GM19043 (cell line): ENCODE measurements at regions not wholly inside any gene's neighbourhood (a gene's known extent, or its start where the extent isn't known, plus 50 kb on each side); places are given as distances from the start of the nearest gene placed in this dataset.
"Not testable (repeated sequence)": the region's sequence is repeated elsewhere in the genome, so short reads cannot be mapped to it uniquely, and the experiment has no call there.

Source experiments
- ATAC-seq: cut with Tn5 transposase; IDR thresholded peaks from one replicate; pipeline ENCODE4 v1.9.1; 2021; ENCODE audit warnings: low read depth; ENCODE audit not compliant: unreplicated experiment

GRCh38 chr12:87441511-87441910, 587.7 kb downstream of the C12orf50 start:
- ATAC-seq, result no peak

DNA sequence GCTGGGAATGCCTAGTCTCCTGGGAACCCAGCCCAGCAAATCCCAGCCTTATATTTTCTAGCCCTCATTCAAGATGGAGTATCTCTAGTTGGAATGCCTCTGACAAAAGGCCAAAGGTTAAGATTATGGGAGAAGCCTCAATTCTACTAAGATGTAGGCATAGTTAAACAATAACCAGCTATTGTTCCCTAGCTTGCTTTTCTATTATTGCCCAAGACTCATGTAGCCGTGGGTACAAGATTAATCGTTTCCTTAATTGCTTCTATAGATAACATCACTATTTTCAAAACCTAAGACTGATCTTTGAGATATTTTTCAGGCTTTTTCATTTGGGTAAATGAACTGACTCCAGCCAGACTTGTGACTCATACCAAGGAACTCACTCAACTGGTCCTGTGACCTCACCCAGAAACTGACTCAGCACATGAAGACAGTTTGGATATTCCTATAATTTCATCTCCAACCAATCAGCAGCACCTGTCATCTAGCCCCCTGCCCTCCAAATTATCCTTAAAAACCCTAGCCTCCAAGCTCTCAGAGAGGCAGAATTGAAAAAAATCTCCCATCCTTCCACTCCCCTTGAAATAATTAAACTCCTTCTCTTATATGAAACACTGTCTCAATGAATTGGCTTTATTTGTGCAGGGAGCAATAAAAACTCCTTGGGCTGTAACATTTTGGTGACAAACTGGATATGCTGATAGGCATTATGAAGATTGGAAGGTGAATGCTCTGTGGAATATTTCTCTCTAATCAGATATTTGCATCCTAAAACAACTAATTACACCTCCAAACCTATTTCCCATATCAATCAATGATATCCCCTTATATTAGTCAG, 589.0 kb downstream of the C12orf50 start:
- ATAC-seq, result no peak

DNA sequence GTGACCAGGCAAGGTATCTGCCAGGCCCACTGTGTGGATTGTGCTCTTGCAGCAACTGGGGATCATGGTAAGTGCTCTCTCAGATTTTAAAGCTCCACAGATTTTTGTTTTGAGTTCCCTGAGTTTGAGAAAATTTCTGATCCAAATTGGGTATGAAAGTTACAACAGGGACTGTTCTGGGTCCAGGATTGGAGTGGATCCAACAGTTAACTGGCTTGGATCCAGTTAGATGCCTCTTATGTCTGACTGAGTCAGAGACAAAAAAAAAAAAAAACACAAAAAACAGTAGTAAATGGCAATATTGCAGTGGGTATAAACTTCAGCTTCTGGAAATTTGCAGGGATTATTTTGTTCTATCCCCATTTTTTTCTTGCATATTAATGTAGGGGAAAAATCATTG, 598.8 kb downstream of the C12orf50 start:
- no peak for ATAC-seq

GRCh38 chr12:87428701-87429277, 600.4 kb downstream of the C12orf50 start:
- ATAC-seq, result no peak

- ATAC-seq, result no peak
These were observed 601.4 kb downstream of the C12orf50 start for GRCh38 chr12:87427770-87428169.

DNA sequence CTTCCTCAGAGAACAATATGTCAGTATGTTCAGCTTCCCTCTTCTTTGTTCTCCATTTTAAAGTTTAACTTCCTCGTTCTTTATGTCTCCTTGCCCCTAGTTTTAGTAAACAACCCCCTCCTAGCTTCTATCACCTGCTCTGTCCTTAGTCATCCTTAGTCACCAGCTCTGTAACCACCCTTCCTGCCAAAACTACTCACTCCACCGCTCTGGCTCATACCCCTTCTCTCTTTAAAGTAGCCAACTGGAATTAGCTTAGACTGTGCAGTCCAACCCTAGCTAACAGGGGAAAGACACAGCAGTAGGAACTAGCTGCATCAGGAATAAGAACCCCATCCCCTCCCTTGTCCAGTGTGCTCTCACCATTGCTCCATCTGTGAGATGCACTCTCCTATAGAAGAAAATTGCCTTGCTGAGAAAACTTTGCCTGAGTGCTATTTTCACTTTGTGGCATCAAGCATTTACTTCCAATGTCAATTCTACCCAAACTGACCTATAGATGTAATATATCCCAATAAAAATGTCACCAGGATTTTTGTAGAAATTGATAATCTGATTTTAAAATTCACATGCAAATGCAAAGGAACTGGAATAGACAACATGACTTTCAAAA, 603.2 kb downstream of the C12orf50 start:
- no peak for ATAC-seq

DNA sequence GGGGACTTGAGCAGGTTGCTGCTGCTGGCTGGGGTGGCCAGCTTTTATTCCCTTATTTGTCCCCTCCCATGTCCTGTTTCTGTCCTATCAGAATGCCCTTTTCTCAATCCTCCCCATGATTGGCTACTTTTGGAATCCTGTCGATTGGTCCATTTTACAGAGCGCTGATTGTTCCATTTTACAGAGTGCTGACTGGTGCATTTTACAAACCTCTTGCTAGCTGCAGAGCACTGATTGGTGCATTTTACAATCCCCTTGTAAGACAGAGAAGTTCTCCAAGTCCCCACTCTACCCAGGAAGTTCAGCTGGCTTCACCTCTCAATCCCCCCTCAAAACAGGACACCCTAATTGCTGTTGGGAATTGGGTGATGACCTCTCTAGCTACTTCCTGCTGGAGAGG, 608.0 kb downstream of the C12orf50 start:
- ATAC-seq, result not testable (repeated sequence)

GRCh38 chr12:87413784-87414183, 615.4 kb downstream of the C12orf50 start:
- no peak for ATAC-seq

- no peak for ATAC-seq
These were observed 622.3 kb downstream of the C12orf50 start for GRCh38 chr12:87406926-87407325.

DNA sequence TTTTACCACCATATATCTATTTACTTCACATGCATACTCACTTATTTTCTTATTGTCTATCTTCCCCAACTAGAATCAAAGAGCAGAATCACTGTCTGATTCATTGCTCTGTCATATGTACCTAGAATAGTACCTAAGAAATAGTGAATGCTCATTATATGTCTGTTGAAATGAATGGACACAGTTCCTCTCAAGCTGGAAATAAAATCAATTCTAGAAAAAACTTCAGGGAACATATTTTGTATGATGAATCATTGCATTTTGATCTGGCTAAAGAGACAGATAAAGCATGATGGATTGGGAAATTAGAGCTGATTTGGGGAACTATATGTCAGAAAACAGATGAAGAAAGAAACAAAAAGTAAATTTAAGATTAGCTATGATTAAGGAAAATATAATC, 623.3 kb downstream of the C12orf50 start:
- no peak for ATAC-seq

DNA sequence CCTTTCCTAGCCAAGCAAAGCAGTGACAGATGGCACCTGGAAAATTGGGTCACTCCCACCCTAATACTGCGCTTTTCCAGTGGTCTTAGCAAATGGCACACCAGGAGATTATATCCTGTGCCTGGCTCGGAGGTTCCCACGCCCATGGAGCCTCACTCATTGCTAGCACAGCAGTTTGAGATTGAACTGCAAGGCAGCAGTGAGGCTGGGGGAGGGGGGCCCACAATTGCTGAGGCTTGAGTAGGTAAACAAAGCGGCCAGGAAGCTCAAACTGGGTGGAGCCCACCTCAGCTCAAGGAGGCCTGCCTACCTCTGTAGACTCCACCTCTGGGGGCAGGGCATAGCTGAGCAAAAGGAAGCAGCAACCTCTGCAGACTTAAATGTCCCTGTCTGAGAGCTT, 635.0 kb downstream of the C12orf50 start:
- not testable (repeated sequence) for ATAC-seq

DNA sequence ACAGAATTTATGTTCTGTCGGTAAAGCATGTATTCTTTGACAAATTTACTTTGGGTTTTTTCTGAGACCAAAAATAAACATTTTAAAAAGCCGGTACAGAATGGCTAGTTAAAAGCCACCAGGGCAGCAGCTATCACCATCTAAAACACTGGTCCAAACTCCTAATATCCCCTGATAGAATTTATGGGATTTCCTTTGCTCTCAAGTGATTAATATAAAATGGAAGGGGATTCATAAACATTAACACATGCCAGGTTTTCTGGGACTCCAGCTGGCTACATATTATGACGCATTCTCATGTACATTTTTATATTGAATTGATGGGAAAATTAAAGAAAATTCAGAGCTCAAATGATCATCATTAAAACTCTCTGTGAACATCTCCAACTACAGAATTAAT, 640.8 kb downstream of the C12orf50 start:
- ATAC-seq, result no peak

DNA sequence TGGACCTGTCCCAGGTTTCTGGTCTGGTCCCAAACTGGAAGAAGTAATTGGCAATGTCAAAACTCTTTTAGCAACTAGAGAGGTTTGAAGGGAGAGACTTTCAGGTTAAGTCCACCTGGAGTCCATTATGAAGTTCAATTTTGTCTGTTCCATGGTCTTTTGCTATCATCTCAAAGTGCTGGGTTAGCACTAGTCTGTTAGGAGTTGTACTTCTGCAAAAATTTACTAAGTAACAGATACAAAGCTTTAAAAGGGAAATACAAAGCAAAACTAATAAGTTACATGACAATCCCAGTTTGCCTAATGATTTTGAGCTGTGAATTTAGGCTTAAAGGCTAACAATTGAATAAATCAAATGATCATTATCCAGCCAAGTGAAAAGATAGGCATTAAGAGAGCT, 643.9 kb downstream of the C12orf50 start:
- no peak for ATAC-seq

GRCh38 chr12:87384226-87384625, 645.0 kb downstream of the C12orf50 start:
- ATAC-seq, result no peak

GRCh38 chr12:87383680-87384079, 645.5 kb downstream of the C12orf50 start:
- no peak for ATAC-seq

- no peak for ATAC-seq
These were observed 646.1 kb downstream of the C12orf50 start for GRCh38 chr12:87382959-87383566.

- no peak for ATAC-seq
These were observed 646.8 kb downstream of the C12orf50 start for GRCh38 chr12:87382436-87382835.

DNA sequence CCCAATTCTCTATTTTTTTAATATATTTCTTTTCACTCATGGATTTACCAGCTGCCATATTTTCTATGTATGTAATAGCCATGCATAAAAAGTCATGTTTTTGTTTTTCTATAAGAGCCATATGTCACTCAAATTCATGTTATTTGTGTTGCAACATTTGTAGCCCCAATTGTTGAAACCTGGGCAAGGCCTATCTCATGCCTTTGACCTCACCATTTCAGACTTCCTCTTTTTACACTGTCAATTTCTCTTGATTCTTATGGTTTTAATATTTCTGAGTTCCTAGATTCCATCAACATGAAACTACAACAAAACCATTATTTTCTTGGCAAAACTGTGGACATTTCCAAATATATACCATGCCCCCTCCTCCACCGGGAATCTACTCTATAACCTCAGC, 647.5 kb downstream of the C12orf50 start:
- ATAC-seq, result no peak

DNA sequence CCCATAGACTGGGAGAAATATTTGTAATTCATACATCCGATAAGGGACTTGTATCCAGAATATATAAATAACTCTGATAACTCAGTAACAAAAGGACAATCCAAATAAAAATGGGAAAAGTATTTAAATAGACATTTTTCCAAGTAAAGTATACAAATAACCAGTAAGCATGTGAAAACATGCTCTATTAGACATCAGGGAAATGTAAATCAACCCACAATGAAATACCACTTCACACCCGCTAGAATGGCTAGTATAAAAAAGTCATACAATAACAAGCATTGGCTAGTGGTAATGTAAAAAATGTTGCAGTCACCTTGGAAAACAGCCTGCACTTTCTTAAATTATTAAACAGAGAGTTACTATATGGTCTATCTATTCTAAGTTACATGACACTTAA, 650.7 kb downstream of the C12orf50 start:
- no peak for ATAC-seq

DNA sequence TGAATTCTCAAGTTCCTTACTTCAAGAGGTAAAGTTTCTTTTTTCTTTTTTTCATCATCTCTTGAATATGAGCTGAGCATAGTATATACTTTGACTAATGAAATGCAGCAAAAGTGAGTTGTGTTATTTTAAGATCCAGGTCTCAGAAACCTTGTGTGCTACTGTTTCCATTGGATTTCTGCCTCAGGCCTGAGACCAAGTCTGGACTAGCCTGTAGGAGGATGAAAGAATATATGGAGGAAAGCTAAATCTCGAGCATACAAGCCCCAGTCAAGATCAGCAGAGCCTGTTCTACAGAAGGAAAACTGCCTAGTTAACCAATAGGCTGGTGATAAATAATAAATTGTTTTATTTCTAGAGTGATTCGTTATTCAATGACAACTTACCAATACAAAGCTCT, 652.5 kb downstream of the C12orf50 start:
- no peak for ATAC-seq

DNA sequence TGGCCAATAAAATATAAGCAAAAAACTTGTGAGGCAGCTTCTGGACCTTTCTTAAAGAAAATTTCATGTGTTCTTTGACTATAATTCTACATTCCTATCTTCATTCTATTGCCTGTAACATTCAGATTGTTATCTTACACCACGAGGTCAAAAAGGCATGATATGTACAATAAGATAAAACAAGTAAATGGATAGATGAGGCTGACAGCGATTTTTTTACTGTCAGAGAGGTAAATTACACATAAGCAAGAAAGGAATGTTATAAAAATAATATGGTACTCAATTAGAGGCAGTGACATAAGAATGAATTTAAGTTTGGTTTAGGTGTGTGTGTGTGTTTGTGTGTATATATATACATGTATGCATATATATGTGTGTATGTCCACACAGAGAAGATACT, 660.0 kb downstream of the C12orf50 start:
- ATAC-seq, result no peak
